Keratinocyte (primary cell): ENCODE measurements at regions not wholly inside any gene's neighbourhood (a gene's known extent, or its start where the extent isn't known, plus 50 kb on each side); places are given as distances from the start of the nearest gene placed in this dataset.

Experiments used
- EZH2 ChIP-seq: IDR thresholded peaks from one replicate; pipeline ENCODE4 v1.6.1; 2012; ENCODE audit warnings: inconsistent platforms, mild to moderate bottlenecking, low read length, moderate library complexity
- TF ChIP-seq, protein P1 (sequence below), 3 experiments: IDR thresholded peaks in 1 of 3; conservative IDR thresholded peaks in 1 of 3; optimal IDR thresholded peaks in 1 of 3; 2 replicates in 2 of 3; 3 replicates in 1 of 3; pipeline versions ENCODE3 to v1.5.1; 2011; ENCODE audit warnings: low read length in 3 of 3, mild to moderate bottlenecking in 3 of 3, moderate library complexity in 2 of 3, control low read depth in 1 of 3, inconsistent platforms in 1 of 3; ENCODE audit not compliant: insufficient read depth in 2 of 3; ENCODE audit errors: extremely low read depth in 1 of 3

DNA sequence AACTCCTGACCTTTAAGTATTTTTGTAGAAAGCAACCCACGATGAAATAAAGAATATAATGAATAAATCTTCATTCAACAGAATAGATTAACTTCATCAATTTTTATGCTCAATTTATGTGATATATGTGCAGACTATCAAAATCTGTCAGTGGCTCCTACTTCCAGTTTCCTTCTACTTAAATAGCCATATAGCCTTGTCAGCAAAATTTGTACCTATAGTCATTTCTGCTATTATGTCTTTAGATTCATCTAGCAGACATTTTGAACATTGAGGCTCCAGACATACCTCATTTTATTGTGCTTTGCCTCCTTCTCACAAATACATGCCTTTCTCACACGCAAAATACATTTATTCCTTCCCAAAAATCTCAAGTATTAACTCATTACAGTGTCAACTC is 971.7 kb downstream of the FAM133A start:
- TF ChIP-seq, protein P1, sequence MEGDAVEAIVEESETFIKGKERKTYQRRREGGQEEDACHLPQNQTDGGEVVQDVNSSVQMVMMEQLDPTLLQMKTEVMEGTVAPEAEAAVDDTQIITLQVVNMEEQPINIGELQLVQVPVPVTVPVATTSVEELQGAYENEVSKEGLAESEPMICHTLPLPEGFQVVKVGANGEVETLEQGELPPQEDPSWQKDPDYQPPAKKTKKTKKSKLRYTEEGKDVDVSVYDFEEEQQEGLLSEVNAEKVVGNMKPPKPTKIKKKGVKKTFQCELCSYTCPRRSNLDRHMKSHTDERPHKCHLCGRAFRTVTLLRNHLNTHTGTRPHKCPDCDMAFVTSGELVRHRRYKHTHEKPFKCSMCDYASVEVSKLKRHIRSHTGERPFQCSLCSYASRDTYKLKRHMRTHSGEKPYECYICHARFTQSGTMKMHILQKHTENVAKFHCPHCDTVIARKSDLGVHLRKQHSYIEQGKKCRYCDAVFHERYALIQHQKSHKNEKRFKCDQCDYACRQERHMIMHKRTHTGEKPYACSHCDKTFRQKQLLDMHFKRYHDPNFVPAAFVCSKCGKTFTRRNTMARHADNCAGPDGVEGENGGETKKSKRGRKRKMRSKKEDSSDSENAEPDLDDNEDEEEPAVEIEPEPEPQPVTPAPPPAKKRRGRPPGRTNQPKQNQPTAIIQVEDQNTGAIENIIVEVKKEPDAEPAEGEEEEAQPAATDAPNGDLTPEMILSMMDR (optimal IDR thresholded peaks at IDR 0.05 in 1 of 3, IDR thresholded peaks at IDR 0.05 in 1 of 3, conservative IDR thresholded peaks at IDR 0.05 in 1 of 3; ENCODE audit: extremely low read depth in 1 of 3, insufficient read depth in 2 of 3, low read length in 3 of 3) = no peak
- no peak for TF ChIP-seq EZH2
